ENCODE measurements at regions not wholly inside any gene's neighbourhood (a gene's known extent, or its start where the extent isn't known, plus 50 kb on each side); places are given as distances from the start of the nearest gene placed in this dataset.

DNA sequence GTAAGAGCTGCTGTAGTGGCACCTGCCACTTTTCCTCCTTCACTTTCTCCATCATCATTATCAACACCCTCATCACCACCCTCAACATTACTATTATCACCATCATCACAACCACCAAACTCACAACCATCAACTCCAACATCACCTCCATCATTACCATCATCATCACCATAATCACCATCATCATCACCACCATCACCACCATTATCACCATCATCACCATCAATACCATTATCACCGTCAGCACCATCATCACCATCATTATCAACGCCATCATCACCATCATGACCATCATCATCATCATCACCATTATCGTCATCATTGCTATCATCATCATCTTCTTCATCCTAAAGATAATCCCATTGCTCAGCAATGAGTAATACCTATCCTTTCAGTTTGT is 255.8 kb downstream of the CYRIA start:
- DNase-seq (ENCODE audit: low read depth) = no peak

GRCh38 chr2:16409006-16409390 is 256.6 kb downstream of the CYRIA start:
- DNase-seq (ENCODE audit: low read depth) = no peak

GRCh38 chr2:16408331-16409005 is 257.2 kb downstream of the CYRIA start:
- no peak for DNase-seq (ENCODE audit: low read depth)

DNA sequence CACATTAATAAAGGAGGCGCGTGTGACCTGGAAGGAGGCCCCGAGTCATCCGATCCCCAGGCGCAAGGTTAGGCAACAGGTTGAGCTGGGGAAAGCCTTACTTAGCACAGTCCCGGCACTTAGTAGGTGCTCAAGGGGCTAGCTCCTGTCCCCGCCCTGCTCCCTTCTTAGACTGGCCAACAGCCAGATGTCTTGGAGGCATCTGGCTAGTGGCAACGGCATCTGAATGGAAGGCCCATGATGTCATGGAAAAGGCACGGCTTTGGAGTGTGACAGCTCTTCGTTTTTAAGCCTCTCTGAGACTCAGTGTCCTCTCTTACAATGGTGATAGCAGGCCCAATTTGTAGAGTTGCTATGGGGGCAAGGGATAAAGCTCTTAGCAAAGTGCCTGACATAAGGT is 258.3 kb downstream of the CYRIA start:
- no peak for DNase-seq (ENCODE audit: low read depth)

DNA sequence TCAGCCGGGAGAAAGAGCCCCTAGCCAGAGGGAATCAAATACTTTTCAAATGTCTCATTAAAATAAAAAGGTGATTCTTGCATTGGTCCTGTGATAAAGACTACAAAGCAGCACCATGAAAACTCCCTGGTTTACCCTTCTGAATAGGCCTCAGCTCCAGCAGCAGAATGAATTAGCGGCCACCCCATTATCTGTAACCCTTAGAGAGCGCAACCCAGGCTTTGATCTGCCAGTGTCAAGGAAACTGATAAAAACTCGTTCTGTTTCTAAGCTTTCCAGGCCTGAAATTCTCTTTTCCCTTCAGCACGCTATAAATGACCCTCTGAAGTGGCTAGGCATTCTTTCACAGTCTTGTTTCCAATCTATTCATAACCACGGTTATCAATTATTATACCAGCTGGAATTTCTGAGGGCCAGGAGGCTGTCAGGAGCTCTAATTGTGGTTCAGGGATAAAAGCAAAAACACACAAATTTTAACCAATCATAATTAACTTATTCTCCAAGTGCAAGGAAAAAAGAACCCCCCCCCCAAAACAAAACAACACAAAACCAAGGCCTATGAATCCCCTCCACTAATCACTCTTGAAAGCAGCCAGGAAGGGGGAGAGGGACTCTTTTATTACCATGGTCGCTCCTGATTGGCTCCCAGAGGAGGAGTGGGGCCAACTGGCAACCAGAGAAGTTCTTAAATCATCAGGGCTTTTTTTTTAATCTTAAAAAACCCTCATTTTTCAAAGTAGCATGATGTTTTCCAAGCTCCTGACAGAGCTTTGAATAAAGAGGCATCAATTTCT is 258.9 kb downstream of the CYRIA start:
- no peak for DNase-seq (ENCODE audit: low read depth)

DNA sequence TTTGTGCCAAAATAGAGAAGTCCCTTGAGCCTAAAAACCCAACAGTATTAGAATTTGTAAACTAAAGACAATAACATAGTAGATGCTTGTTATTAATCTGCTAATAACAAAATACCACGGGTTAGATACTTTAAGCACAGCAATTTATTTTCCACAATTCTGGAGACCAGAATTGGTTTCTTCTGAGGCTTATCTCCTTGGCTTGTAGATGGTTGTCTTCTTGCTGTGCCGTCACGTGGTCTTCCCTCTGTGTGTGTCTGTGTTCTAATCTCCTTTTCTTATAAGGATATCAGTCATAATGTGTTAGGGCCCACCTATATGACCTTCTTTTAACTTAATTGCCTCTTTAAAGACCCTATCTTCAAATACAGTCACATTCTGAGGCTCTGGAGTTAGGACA is 260.1 kb downstream of the CYRIA start:
- DNase-seq (ENCODE audit: low read depth) = no peak

- no peak for DNase-seq (ENCODE audit: low read depth)
These were observed 260.9 kb downstream of the CYRIA start for GRCh38 chr2:16404551-16405300.

DNA sequence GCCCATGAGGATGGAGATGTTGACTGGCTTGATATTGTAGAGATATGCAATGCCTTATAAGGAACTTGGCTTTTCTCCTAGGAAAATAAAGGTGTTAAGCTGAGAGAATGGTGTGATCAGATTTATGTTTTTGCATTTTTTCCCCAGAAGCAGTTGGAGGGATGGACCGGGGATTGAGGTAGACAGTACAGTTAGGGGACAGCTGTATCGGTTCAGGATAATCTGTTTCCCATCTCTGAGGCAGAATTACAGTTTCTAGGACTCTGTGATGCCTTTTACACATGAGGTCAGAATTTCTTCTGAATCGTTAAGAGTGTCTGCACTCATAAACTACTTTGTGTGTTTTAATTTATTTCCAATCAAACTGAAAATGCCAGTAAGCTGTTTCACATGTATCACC is 261.5 kb downstream of the CYRIA start:
- DNase-seq (ENCODE audit: low read depth) = no peak

- DNase-seq (ENCODE audit: low read depth) = no peak
These were observed 262.7 kb downstream of the CYRIA start for GRCh38 chr2:16402891-16403290.

- DNase-seq (ENCODE audit: low read depth) = no peak
These were observed 263.8 kb downstream of the CYRIA start for GRCh38 chr2:16401761-16402300.

GRCh38 chr2:16400127-16400623 is 265.5 kb downstream of the CYRIA start:
- no peak for DNase-seq (ENCODE audit: low read depth)

DNA sequence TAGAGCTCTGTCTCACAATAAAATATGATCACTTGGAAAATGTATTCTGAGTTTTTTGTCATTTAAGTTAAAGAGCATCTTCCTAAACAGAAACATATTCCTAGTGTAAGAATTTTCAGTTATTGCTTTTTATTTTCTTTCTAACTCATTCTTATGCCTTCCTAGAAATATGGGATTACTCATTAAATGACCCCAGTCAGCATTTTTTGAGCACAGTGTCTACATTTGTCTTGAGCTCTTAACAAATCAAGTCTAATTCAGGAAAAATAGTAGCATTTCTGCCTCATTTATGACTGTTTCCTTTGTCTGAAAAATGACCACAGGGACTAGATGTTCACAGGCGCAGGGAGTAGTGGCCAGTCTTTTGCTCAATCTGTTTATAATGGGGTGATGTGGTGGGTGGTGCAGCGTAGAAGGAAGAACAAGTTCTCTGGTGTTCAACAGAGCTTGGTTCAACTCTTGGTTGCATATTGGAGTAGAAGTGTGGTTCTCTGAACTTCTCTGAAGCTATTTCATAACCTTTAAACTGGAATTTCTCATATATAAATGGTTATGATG is 267.1 kb downstream of the CYRIA start:
- no peak for DNase-seq (ENCODE audit: low read depth)

DNA sequence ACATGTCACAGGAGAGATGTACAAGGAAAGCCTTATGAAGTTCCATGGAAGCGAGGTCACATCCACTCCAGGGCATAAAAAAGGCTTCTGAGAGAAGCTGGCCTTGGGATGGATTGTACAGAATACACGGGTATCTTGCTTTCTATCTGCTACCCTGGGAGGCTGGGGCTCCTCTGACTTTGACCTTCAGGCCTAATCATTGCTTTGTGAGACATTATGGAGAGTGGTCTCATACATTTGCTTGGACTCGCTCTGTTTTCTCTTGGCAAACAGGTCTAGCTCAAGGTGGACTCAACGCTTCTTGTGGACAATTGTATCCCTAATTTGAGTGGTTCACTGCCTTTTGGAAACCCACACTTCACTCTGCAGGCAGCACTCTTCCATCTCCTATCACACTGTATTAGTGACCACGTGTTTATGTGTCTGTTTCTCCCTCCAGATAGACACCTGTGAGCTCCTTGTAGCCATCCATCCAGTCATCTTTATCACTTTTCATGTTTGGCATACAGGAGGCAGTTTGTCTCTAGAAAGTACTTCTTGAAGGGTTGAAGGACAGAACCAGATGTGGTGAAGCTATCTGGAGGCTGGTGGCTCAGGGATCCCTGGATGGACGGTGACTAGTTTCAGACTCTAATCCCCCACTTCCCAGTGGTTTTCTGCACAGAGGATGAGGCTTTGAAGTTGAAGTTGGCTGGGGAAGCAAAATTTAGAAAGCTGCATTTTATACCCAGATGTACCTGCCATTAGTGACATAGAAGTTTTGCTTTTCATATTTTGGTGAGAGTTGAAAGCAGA is 267.8 kb downstream of the CYRIA start:
- no peak for DNase-seq (ENCODE audit: low read depth)

DNA sequence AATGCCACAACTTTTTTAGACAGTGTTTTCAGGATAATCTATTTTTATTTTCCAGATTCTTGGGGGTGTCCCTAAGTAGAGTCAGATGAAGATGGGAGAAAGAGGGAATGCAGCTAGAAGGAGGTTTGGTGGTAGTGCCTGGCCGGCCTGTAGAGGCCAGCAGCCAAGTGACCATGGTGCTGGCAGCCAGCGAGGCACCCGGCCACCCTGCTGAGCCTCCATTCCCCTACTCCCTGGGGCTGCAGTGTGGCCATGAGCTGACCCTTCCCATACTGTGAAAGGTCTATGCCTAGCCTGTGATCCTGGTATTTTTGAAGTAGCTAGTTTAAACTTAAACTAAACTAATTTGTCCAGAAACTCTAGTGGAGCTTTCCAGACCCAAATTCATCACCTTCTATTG is 268.6 kb downstream of the CYRIA start:
- no peak for DNase-seq (ENCODE audit: low read depth)

DNA sequence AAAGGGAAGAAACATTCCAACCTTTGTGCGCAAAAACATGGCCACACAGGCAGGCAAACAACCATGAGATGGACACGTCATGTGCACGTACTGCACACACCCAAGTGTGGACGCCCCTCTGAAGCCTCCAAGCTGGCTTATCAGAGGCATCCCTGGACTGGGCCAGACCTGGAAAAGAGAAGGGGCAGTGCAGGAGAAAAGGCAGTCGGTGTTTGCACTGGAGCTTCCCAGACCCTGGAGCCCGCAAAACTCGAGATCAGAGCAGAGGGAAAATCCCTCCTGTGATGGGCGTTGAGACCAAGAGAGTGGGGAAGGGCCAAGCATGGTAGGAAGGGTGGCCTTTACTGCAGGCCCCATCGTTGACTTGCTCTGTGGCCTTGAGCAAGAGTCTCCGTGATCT is 269.5 kb downstream of the CYRIA start:
- no peak for DNase-seq (ENCODE audit: low read depth)

GRCh38 chr2:16395601-16396000 is 270.0 kb downstream of the CYRIA start:
- no peak for DNase-seq (ENCODE audit: low read depth)

DNA sequence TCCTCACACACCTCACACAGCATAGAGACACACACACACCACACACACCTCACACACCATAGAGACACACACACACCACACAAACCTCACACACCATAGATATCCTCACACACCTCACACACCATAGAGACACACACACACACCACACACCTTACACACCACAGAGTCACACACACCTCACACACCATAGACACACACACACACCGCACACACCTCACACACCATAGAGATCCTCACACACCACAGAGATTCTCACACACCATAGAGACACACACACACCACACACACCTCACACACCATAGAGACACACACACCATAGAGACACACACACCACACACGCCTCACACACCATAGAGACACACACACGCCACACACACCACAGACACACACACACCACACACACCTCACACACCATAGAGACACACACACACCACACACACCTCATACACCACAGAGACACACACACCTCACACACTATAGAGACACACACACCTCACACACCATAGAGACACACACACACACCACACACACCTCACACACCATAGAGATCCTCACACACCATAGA is 270.6 kb downstream of the CYRIA start:
- no peak for DNase-seq (ENCODE audit: low read depth)

DNA sequence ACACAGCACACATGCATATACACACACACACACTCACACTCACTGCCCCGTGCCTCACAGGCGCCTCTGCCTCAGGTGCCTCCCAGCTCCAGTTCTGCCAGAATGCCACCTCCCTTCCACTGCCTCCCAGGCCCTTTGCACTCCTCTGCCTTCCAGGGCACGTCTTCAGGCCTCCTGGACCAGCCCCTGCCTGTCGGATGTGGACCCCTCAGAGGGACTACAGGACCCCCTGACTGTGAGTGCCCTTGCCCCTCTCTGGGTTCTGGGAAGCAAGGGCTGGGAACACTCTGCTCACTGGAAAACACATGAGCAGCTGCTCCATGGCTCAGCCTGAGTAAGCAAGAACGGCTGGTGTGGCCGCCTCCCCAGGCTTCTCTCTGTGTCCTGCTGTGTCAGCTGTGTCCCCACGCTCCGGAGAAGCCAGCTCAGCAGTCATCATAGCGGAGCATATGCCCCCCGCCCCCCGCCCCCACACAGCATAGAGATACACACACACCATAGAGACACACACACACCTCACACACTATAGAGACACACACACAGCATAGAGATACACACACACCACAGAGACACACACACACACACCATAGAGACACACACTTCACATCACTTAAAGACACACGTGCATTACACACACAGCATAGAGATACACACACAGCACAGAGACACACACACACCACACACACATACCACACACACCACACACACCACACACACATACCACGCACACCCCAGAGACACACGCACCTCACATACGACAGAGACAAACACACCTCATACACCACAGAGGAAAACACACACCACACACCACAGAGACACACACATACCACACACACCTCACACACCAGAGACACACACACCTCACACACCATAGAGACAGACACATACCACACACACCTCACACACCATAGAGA is 271.3 kb downstream of the CYRIA start:
- DNase-seq (ENCODE audit: low read depth) = no peak

DNA sequence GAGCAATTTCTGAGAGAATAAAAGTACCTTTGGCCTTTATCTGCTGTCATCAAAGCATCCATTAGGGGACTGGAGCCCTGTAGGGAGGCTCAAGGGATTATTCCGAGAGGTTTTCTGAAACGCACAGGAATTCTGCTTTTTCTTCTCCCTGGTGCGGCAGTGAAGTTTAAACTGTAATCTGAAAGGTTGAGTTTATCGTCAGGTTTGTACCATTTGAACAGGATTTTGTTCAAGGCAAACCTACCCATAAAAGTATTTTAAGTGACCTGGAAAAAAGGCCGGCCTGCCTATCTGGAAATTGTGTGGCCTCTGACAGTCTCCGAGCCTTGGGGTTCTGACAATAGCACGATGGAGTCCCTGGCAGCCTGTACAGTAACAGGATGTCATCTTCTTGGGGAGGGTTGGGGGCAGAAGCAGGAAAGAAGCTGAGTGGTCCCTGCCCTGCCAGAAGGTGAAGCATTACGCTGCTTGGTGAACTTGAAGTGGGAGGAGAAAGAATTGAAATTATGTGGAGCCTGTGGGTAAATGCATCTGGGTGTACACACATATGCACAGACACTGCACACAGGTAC is 272.0 kb downstream of the CYRIA start:
- DNase-seq (ENCODE audit: low read depth) = no peak
